H1 (cell line): ENCODE measurements at regions not wholly inside any gene's neighbourhood (a gene's known extent, or its start where the extent isn't known, plus 50 kb on each side); places are given as distances from the start of the nearest gene placed in this dataset.
A peak's percentile ranks its signal among the peaks of the same experiment; 100 is the strongest.

Experiments used
- CTCF ChIA-PET: fragments of 300-600 bp; sonication (Branson Sonifier 250); formaldehyde crosslinking; loops from one replicate; lab custom pipeline; 2021; ENCODE audit not compliant: partially characterized antibody; lab: Charles Lee
- POLR2A ChIA-PET: fragments of 300-600 bp; sonication (Branson Sonifier 250); formaldehyde crosslinking; loops from one replicate; lab custom pipeline; 2021; ENCODE audit warnings: inconsistent platforms; ENCODE audit not compliant: partially characterized antibody; lab: Charles Lee
- DNase-seq, 2 experiments: peaks; one replicate each; pipeline versions ENCODE4 v3.0.0 to v3.0.0-alpha.2; 2010 to 2022; ENCODE audit warnings: low spot score in 2 of 2, low read depth in 1 of 2, mixed read lengths in 1 of 2
- FAIRE-seq: peaks from 2 replicates; lab custom pipeline; 2011; peaks lifted over from hg19 to GRCh38; lab: Jason Lieb, UNC
- H2AFZ ChIP-seq: 2 replicates; pipeline ENCODE4 v1.8.1; 2012; ENCODE audit warnings: low read length, inconsistent platforms
- H2AK5ac ChIP-seq: 2 replicates; pipeline ENCODE4 v1.6.1; 2013; ENCODE audit warnings: low read depth, low read length
- H2BK120ac ChIP-seq: replicated peaks from 2 replicates; pipeline ENCODE3; 2013; ENCODE audit warnings: low read depth, low read length, inconsistent platforms
- H2BK12ac ChIP-seq: 2 replicates; pipeline ENCODE4 v1.6.1; 2013; ENCODE audit warnings: low read depth, low read length
- H2BK15ac ChIP-seq: 2 replicates; pipeline ENCODE4 v1.6.1; 2013; ENCODE audit warnings: low read length
- H2BK20ac ChIP-seq: 2 replicates; pipeline ENCODE4 v1.6.1; 2013; ENCODE audit warnings: low read length
- H2BK5ac ChIP-seq: 2 replicates; pipeline ENCODE4 v1.6.1; 2013; ENCODE audit warnings: low read depth, low read length
- H3K14ac ChIP-seq: 2 replicates; pipeline ENCODE4 v1.6.1; 2013; ENCODE audit warnings: inconsistent platforms; ENCODE audit not compliant: insufficient read length
- H3K18ac ChIP-seq: 2 replicates; pipeline ENCODE4 v1.6.1; 2013; ENCODE audit warnings: low read length; ENCODE audit errors: extremely low read depth
- H3K23ac ChIP-seq: 2 replicates; pipeline ENCODE4 v1.6.1; 2013; ENCODE audit warnings: inconsistent platforms; ENCODE audit not compliant: insufficient read length
- H3K23me2 ChIP-seq: 2 replicates; pipeline ENCODE4 v1.6.1; 2013; ENCODE audit warnings: low read depth, low read length
- H3K27ac ChIP-seq: 2 replicates; pipeline ENCODE4 v1.6.1; 2011; ENCODE audit warnings: low read depth, low read length, inconsistent platforms
- H3K27me3 ChIP-seq, 4 experiments: replicated peaks in 1 of 4; 1 replicate in 1 of 4; 2 replicates in 3 of 4; pipeline versions ENCODE4 v1.6.1 to v1.8.1; 2011 to 2013; ENCODE audit warnings: low read length in 3 of 4, mild to moderate bottlenecking in 3 of 4, inconsistent platforms in 2 of 4, mixed read lengths in 2 of 4, moderate library complexity in 1 of 4; ENCODE audit not compliant: control insufficient read depth in 3 of 4, insufficient read depth in 3 of 4; ENCODE audit errors: extremely low read depth in 1 of 4
- H3K36me3 ChIP-seq, 4 experiments: 2 replicates each; pipeline versions ENCODE4 v1.6.1 to v1.8.1; 2011 to 2013; ENCODE audit warnings: mild to moderate bottlenecking in 4 of 4, low read length in 3 of 4, moderate library complexity in 2 of 4, control low read depth in 1 of 4, inconsistent platforms in 1 of 4; ENCODE audit not compliant: insufficient read depth in 4 of 4, control insufficient read depth in 2 of 4
- H3K4ac ChIP-seq: replicated peaks from 2 replicates; pipeline ENCODE3; 2013; ENCODE audit warnings: low read length, low read depth, mixed read lengths, inconsistent platforms; ENCODE audit not compliant: insufficient read length
- H3K4me1 ChIP-seq, 4 experiments: replicated peaks in 1 of 4; 1 replicate in 1 of 4; 2 replicates in 3 of 4; pipeline versions ENCODE4 v1.6.1 to v1.8.1; 2011 to 2013; ENCODE audit warnings: low read length in 3 of 4, inconsistent platforms in 2 of 4, mixed read lengths in 1 of 4; ENCODE audit not compliant: insufficient read depth in 4 of 4, control insufficient read depth in 3 of 4
- H3K4me2 ChIP-seq, 2 experiments: 2 replicates each; pipeline versions ENCODE4 v1.6.1 to v1.8.1; 2011 to 2013; ENCODE audit warnings: low read depth in 2 of 2, low read length in 2 of 2, control low read depth in 1 of 2, inconsistent platforms in 1 of 2, mild to moderate bottlenecking in 1 of 2; ENCODE audit not compliant: insufficient read depth in 1 of 2
- H3K4me3 ChIP-seq, 4 experiments: fragments of 200-600, 300-600 bp in 1 of 4; sonication (generic), shearing (Covaris generic), sonication (Bioruptor Twin) in 1 of 4; 2 replicates each; pipeline versions ENCODE4 v1.5.1 to v1.8.1; 2011 to 2016; ENCODE audit warnings: low read length in 4 of 4, low read depth in 3 of 4, control low read depth in 2 of 4, inconsistent platforms in 2 of 4, mild to moderate bottlenecking in 2 of 4, mixed read lengths in 1 of 4, moderate library complexity in 1 of 4; ENCODE audit not compliant: insufficient read depth in 2 of 4; ENCODE audit errors: extremely low read depth in 1 of 4
- H3K56ac ChIP-seq: replicated peaks from 2 replicates; pipeline ENCODE3; 2013; ENCODE audit warnings: low read depth, mild to moderate bottlenecking, mixed read lengths, low read length, inconsistent platforms; ENCODE audit not compliant: insufficient read length
- H3K79me1 ChIP-seq: 2 replicates; pipeline ENCODE4 v1.6.1; 2013; ENCODE audit warnings: low read depth, low read length, control low read depth
- H3K79me2 ChIP-seq, 2 experiments: 2 replicates each; pipeline versions ENCODE4 v1.6.1 to v1.8.1; 2012 to 2013; ENCODE audit warnings: low read length in 2 of 2, mild to moderate bottlenecking in 2 of 2, inconsistent platforms in 1 of 2; ENCODE audit not compliant: insufficient read depth in 2 of 2, control insufficient read depth in 1 of 2
- H3K9ac ChIP-seq, 4 experiments: replicated peaks in 1 of 4; 1 replicate in 1 of 4; 2 replicates in 3 of 4; pipeline versions ENCODE4 v1.6.1 to v1.8.1; 2011 to 2013; ENCODE audit warnings: low read depth in 3 of 4, low read length in 3 of 4, control low read depth in 2 of 4, mild to moderate bottlenecking in 2 of 4, moderate library complexity in 2 of 4, inconsistent platforms in 1 of 4; ENCODE audit errors: extremely low read depth in 1 of 4
- H3K9me3 ChIP-seq, 2 experiments: 2 replicates each; pipeline versions ENCODE4 v1.6.1 to v1.8.1; 2012 to 2013; ENCODE audit warnings: mild to moderate bottlenecking in 2 of 2, moderate library complexity in 2 of 2, control low read depth in 1 of 2, inconsistent platforms in 1 of 2, low read depth in 1 of 2, low read length in 1 of 2, mixed read lengths in 1 of 2; ENCODE audit not compliant: insufficient read depth in 2 of 2
- H4K20me1 ChIP-seq, 2 experiments: replicated peaks in 1 of 2; 2 replicates each; pipeline versions ENCODE3 to v1.8.1; 2011 to 2013; ENCODE audit warnings: inconsistent platforms in 2 of 2, low read length in 2 of 2, mild to moderate bottlenecking in 1 of 2; ENCODE audit not compliant: insufficient read depth in 2 of 2, control insufficient read depth in 1 of 2
- H4K5ac ChIP-seq: 2 replicates; pipeline ENCODE4 v1.6.1; 2013; ENCODE audit warnings: low read length, low read depth, mixed read lengths, inconsistent platforms; ENCODE audit not compliant: insufficient read length
- H4K8ac ChIP-seq: 2 replicates; pipeline ENCODE4 v1.8.0; 2013; ENCODE audit warnings: mild to moderate bottlenecking, moderate library complexity, low read length, inconsistent platforms; ENCODE audit not compliant: insufficient read depth; ENCODE audit errors: extremely low read depth
- H4K91ac ChIP-seq: replicated peaks from 2 replicates; pipeline ENCODE3; 2013; ENCODE audit warnings: low read length, mixed read lengths, inconsistent platforms; ENCODE audit not compliant: insufficient read length
- CTCF ChIP-seq, 3 experiments: IDR thresholded peaks; 1 replicate in 2 of 3; 2 replicates in 1 of 3; pipeline versions ENCODE4 v1.5.1 to v1.6.1; 2011; ENCODE audit warnings: low read length in 3 of 3, mild to moderate bottlenecking in 3 of 3, inconsistent platforms in 2 of 3, low read depth in 1 of 3, moderate library complexity in 1 of 3; ENCODE audit not compliant: insufficient read depth in 1 of 3; ENCODE audit errors: control extremely low read depth in 1 of 3
- SP2 ChIP-seq: IDR thresholded peaks from 2 replicates; pipeline ENCODE4 v1.6.1; 2012; ENCODE audit warnings: mild to moderate bottlenecking, low read length, inconsistent platforms
- WGBS, 2 experiments: shearing (Covaris generic) in 1 of 2; methylation state at CpG; one replicate each; pipeline versions ENCODE4 v1.1.6 to v1.1.7; 2013 to 2015; ENCODE audit warnings: low lambda C conversion rate in 2 of 2, mixed read lengths in 2 of 2, inconsistent platforms in 1 of 2, low coverage in 1 of 2, missing lambda C conversion rate in 1 of 2; ENCODE audit not compliant: insufficient replicate concordance in 2 of 2, insufficient coverage in 1 of 2, insufficient read length in 1 of 2; ENCODE audit errors: extremely low coverage in 1 of 2, missing lambda C conversion rate in 1 of 2; 5-methylcytosine and 5-hydroxymethylcytosine counted together

GRCh38 chr5:34576891-34577666 is 79.0 kb upstream of the RAI14 start:
- Histone ChIP-seq H3K9me3 (no peaks in the 10 kb centered on the region; a peak in 1 of 4 replicates), H3K27me3 (no peaks in the 10 kb centered on the region; a peak in 1 of 7 replicates), H3K4me2 (no peak overlapping the region), H2BK5ac (no peak overlapping the region), H3K23ac (no peak overlapping the region), H3K4me3 (no peak overlapping the region), H4K91ac (no peak overlapping the region), H3K4me1 (peaks cover 0 to 3% (median 0%) of the 10 kb centered on the region in 4 experiments; a peak in 3 of 7 replicates), H3K56ac (no peak overlapping the region), H2BK12ac (no peak overlapping the region), H4K8ac (no peak overlapping the region), H2BK20ac (no peak overlapping the region), H3K18ac (no peak overlapping the region), H2AFZ (no peak overlapping the region), H3K14ac (no peak overlapping the region), H4K20me1 (no peaks in the 10 kb centered on the region), H2BK15ac (no peak overlapping the region), H3K23me2 (no peaks in the 10 kb centered on the region), H3K36me3 (no peaks in the 10 kb centered on the region), H3K4ac (no peak overlapping the region), H2BK120ac (no peak overlapping the region), H2AK5ac (no peak overlapping the region), H3K79me1 (no peaks in the 10 kb centered on the region), H3K9ac (no peak overlapping the region), H3K27ac (no peak overlapping the region), H4K5ac (no peak overlapping the region), H3K79me2 (no peaks in the 10 kb centered on the region)
- no peak for FAIRE-seq
- DNase-seq, result no peak
- TF ChIP-seq CTCF (IDR thresholded peaks at IDR 0.05; ENCODE audit: control extremely low read depth in 1 of 3, insufficient read depth in 1 of 3, low read depth in 1 of 3, low read length in 3 of 3) (peak in 1 of 3 experiments; percentile 2; a peak in 1 of 4 replicates), SP2 (no peak)
- CTCF ChIA-PET, result interaction anchor here (0.5 to 2.4 kb wide), 2 partner anchors 12 to 93 kb away, joined by 3 to 13 read pairs; no protein-coding TSS in a partner anchor
- POLR2A ChIA-PET, result interaction anchor here (1.1 kb wide), 2 partner anchors 12 to 102 kb away, joined by 4 read pairs; no protein-coding TSS in a partner anchor
- WGBS, 2 experiments, result 95% methylated on average over 11 of the region's 11 CpGs; no CpG with 5 or more reads in 1 of the 2 experiments
